PFSK-1 (cell line): ENCODE measurements at regions not wholly inside any gene's neighbourhood (a gene's known extent, or its start where the extent isn't known, plus 50 kb on each side); places are given as distances from the start of the nearest gene placed in this dataset.

ENCODE experiments used
- POLR2AphosphoS5 ChIP-seq: IDR thresholded peaks from 2 replicates; pipeline ENCODE4 v1.6.1; 2012; ENCODE audit warnings: low read depth, mild to moderate bottlenecking, control low read depth, low read length, moderate library complexity
- TF ChIP-seq, protein P1 (sequence below), 2 experiments: IDR thresholded peaks; 2 replicates each; pipeline versions ENCODE4 v1.6.1 to v1.8.0; 2011 to 2012; ENCODE audit warnings: low read depth in 2 of 2, low read length in 2 of 2, control low read depth in 1 of 2, inconsistent platforms in 1 of 2, mild to moderate bottlenecking in 1 of 2, moderate library complexity in 1 of 2; ENCODE audit not compliant: insufficient read depth in 1 of 2

DNA sequence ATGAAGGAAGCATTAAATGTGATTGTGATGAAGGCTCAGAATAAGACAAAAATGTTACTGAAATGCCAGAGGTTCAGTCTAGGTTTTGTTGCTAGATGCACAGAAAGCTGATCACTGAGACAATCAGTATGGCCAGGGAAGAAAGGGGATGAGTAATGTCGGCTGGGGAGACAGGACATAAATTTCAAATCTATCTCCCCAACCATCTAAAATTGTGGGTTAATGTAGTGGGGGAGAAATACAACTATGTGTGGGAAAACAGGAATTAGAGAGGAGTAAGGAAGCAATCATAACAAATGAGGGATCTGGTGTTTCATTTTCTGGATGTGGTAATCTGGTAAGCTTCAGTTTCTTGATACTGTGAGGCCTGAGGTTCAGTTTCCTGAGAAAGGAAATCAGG, 1111.0 kb downstream of the XPNPEP1 start:
- TF ChIP-seq, protein P1, sequence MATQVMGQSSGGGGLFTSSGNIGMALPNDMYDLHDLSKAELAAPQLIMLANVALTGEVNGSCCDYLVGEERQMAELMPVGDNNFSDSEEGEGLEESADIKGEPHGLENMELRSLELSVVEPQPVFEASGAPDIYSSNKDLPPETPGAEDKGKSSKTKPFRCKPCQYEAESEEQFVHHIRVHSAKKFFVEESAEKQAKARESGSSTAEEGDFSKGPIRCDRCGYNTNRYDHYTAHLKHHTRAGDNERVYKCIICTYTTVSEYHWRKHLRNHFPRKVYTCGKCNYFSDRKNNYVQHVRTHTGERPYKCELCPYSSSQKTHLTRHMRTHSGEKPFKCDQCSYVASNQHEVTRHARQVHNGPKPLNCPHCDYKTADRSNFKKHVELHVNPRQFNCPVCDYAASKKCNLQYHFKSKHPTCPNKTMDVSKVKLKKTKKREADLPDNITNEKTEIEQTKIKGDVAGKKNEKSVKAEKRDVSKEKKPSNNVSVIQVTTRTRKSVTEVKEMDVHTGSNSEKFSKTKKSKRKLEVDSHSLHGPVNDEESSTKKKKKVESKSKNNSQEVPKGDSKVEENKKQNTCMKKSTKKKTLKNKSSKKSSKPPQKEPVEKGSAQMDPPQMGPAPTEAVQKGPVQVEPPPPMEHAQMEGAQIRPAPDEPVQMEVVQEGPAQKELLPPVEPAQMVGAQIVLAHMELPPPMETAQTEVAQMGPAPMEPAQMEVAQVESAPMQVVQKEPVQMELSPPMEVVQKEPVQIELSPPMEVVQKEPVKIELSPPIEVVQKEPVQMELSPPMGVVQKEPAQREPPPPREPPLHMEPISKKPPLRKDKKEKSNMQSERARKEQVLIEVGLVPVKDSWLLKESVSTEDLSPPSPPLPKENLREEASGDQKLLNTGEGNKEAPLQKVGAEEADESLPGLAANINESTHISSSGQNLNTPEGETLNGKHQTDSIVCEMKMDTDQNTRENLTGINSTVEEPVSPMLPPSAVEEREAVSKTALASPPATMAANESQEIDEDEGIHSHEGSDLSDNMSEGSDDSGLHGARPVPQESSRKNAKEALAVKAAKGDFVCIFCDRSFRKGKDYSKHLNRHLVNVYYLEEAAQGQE (IDR thresholded peaks at IDR 0.05; ENCODE audit: insufficient read depth in 1 of 2, low read depth in 2 of 2, low read length in 2 of 2) = no peak
- no peak for TF ChIP-seq POLR2AphosphoS5
